ENCODE measurements at regions not wholly inside any gene's neighbourhood (a gene's known extent, or its start where the extent isn't known, plus 50 kb on each side); places are given as distances from the start of the nearest gene placed in this dataset.

DNA sequence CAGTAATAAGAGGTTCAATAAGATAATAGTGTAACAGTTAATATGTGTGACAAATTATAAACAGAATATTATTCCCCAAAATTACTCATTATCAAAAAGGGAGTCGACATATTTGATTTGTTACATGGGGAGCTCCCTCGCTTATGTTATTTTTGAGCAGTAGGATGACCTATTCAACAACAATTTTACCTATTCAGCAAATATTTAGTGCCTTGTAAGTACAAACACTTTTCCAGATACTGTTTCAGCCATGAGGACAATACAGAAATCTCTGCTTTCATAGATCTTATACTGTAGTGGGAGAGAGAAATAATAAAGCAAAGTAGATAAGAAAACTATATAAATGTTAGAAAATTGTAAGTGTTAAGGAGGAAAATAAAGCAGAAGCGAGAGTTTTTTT lies 1342.8 kb upstream of the WWC1 start:
- Histone ChIP-seq H3K9ac (ENCODE audit: insufficient read depth, low read length, poor library complexity, severe bottlenecking) (no peak overlapping the region), H3K36me3 (replicated peaks in 1 of 2; ENCODE audit: control insufficient read depth in 1 of 2, insufficient read depth in 2 of 2, low read length in 2 of 2) (no peaks in the 10 kb centered on the region), H3K4me3 (replicated peaks in 1 of 3; ENCODE audit: low read depth in 2 of 3, low read length in 3 of 3) (no peak overlapping the region), H2AFZ (ENCODE audit: insufficient read depth, low read depth, low read length, poor library complexity, severe bottlenecking) (no peak overlapping the region), H4K20me1 (ENCODE audit: insufficient read depth, low read length) (no peaks in the 10 kb centered on the region), H3K27me3 (ENCODE audit: control insufficient read depth in 2 of 2, insufficient read depth in 2 of 2, low read length in 2 of 2) (no peaks in the 10 kb centered on the region), H3K9me3 (replicated peaks in 1 of 2; ENCODE audit: control insufficient read depth in 1 of 2, insufficient read depth in 1 of 2, low read length in 2 of 2) (peaks cover 0 to 4% of the 10 kb centered on the region in 2 donors), H3K27ac (ENCODE audit: low read depth in 1 of 2, low read length in 2 of 2) (no peak overlapping the region), H3K4me2 (replicated peaks; ENCODE audit: extremely low read depth, low read length, poor library complexity, severe bottlenecking) (no peak overlapping the region), H3K4me1 (ENCODE audit: control insufficient read depth in 1 of 2, insufficient read depth in 2 of 2, low read length in 2 of 2) (no peaks in the 10 kb centered on the region), H3K79me2 (ENCODE audit: insufficient read depth, low read length) (no peaks in the 10 kb centered on the region)
- H3K36me3 Mint-ChIP-seq = no peaks in the 10 kb centered on the region
- H3K9me3 Mint-ChIP-seq = peaks cover 0 to 8% (median 3%) of the 10 kb centered on the region in 7 donors
- H3K4me1 Mint-ChIP-seq = no peaks in the 10 kb centered on the region
- no peak for DNase-seq
- TF ChIP-seq, protein P1, sequence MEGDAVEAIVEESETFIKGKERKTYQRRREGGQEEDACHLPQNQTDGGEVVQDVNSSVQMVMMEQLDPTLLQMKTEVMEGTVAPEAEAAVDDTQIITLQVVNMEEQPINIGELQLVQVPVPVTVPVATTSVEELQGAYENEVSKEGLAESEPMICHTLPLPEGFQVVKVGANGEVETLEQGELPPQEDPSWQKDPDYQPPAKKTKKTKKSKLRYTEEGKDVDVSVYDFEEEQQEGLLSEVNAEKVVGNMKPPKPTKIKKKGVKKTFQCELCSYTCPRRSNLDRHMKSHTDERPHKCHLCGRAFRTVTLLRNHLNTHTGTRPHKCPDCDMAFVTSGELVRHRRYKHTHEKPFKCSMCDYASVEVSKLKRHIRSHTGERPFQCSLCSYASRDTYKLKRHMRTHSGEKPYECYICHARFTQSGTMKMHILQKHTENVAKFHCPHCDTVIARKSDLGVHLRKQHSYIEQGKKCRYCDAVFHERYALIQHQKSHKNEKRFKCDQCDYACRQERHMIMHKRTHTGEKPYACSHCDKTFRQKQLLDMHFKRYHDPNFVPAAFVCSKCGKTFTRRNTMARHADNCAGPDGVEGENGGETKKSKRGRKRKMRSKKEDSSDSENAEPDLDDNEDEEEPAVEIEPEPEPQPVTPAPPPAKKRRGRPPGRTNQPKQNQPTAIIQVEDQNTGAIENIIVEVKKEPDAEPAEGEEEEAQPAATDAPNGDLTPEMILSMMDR (IDR thresholded peaks at IDR 0.05) = no peak
- no CpG with 5 or more reads among the region's 3 CpGs for WGBS (ENCODE audit: insufficient coverage)
- intact Hi-C loops (cut with micrococcal nuclease) = no loop called here
- peaks cover 0 to 2% (median 2%) of the 10 kb centered on the region in 3 donors for H3K27me3 Mint-ChIP-seq (ENCODE audit: low read depth in 3 of 3)
- H3K4me3 Mint-ChIP-seq = no peak overlapping the region
- H3K27ac Mint-ChIP-seq = no peak overlapping the region

GRCh38 chr5:166952048-166952447 lies 1339.4 kb upstream of the WWC1 start:
- H3K9me3 ChIP-seq (replicated peaks in 1 of 2; ENCODE audit: control insufficient read depth in 1 of 2, insufficient read depth in 1 of 2, low read length in 2 of 2) = no peaks in the 10 kb centered on the region
- no peaks in the 10 kb centered on the region for H3K79me2 ChIP-seq (ENCODE audit: insufficient read depth, low read length)
- TF ChIP-seq, protein P1 (IDR thresholded peaks at IDR 0.05) = no peak
- H2AFZ ChIP-seq (ENCODE audit: insufficient read depth, low read depth, low read length, poor library complexity, severe bottlenecking) = no peak overlapping the region
- H3K4me1 ChIP-seq (ENCODE audit: control insufficient read depth in 1 of 2, insufficient read depth in 2 of 2, low read length in 2 of 2) = no peaks in the 10 kb centered on the region
- no peak overlapping the region for H3K4me3 Mint-ChIP-seq
- H3K4me3 ChIP-seq (replicated peaks in 1 of 3; ENCODE audit: low read depth in 2 of 3, low read length in 3 of 3) = no peak overlapping the region
- no peaks in the 10 kb centered on the region for H3K4me1 Mint-ChIP-seq
- no peak overlapping the region for H3K4me2 ChIP-seq (replicated peaks; ENCODE audit: extremely low read depth, low read length, poor library complexity, severe bottlenecking)
- 92% methylated on average over 2 of the region's 4 CpGs for WGBS (ENCODE audit: insufficient coverage)
- no peaks in the 10 kb centered on the region for H3K27me3 ChIP-seq (ENCODE audit: control insufficient read depth in 2 of 2, insufficient read depth in 2 of 2, low read length in 2 of 2)
- intact Hi-C loops (cut with micrococcal nuclease) = no loop called here
- H3K9ac ChIP-seq (ENCODE audit: insufficient read depth, low read length, poor library complexity, severe bottlenecking) = no peak overlapping the region
- no peaks in the 10 kb centered on the region for H4K20me1 ChIP-seq (ENCODE audit: insufficient read depth, low read length)
- H3K27ac Mint-ChIP-seq = no peak overlapping the region
- no peaks in the 10 kb centered on the region for H3K36me3 Mint-ChIP-seq
- H3K9me3 Mint-ChIP-seq = peaks cover 0 to 2% (median 0%) of the 10 kb centered on the region in 7 donors
- H3K36me3 ChIP-seq (replicated peaks in 1 of 2; ENCODE audit: control insufficient read depth in 1 of 2, insufficient read depth in 2 of 2, low read length in 2 of 2) = no peaks in the 10 kb centered on the region
- H3K27ac ChIP-seq (ENCODE audit: low read depth in 1 of 2, low read length in 2 of 2) = no peak overlapping the region
- no peak for DNase-seq
- peaks cover 0 to 2% (median 0%) of the 10 kb centered on the region in 3 donors for H3K27me3 Mint-ChIP-seq (ENCODE audit: low read depth in 3 of 3)

All from CD14-positive monocyte (primary cell).